T-helper 17 cell (primary cell): ENCODE measurements at regions not wholly inside any gene's neighbourhood (a gene's known extent, or its start where the extent isn't known, plus 50 kb on each side); places are given as distances from the start of the nearest gene placed in this dataset.

Source experiments
- ATAC-seq: fragments of 150-1000 bp; cut with Tn5 transposase; 2 replicates; pipeline ENCODE4 v1.10.0; 2021; ENCODE audit warnings: mild to moderate bottlenecking, moderate library complexity
- DNase-seq, 3 donors: peaks; one replicate each; pipeline versions ENCODE4 v3.0.0 to v3.0.0-alpha.2; 2020 to 2021
- H3K9me3 ChIP-seq: one replicate; pipeline ENCODE4 v1.7.0; 2013; ENCODE audit warnings: low read length, mild to moderate bottlenecking; ENCODE audit not compliant: control insufficient read depth, poor library complexity, severe bottlenecking
- H3K27ac Mint-ChIP-seq: one replicate; pipeline ENCODE4 v1.8.0; 2022; ENCODE audit warnings: mild to moderate bottlenecking, moderate library complexity, mixed read lengths
- H3K27me3 Mint-ChIP-seq: one replicate; pipeline ENCODE4 v1.8.0; 2022; ENCODE audit warnings: mixed read lengths
- H3K36me3 Mint-ChIP-seq: one replicate; pipeline ENCODE4 v1.8.0; 2022; ENCODE audit warnings: low read depth, mixed read lengths
- H3K4me1 Mint-ChIP-seq: one replicate; pipeline ENCODE4 v1.8.0; 2022; ENCODE audit warnings: mild to moderate bottlenecking, mixed read lengths
- H3K4me3 Mint-ChIP-seq: one replicate; pipeline ENCODE4 v1.8.0; 2022; ENCODE audit warnings: mild to moderate bottlenecking, moderate library complexity, mixed read lengths

GRCh38 chr14:53879022-53879686 lies 77.5 kb downstream of the BMP4 start:
- H3K27ac Mint-ChIP-seq, result no peak overlapping the region

GRCh38 chr14:53875324-53875897 lies 81.2 kb downstream of the BMP4 start:
- Mint-ChIP-seq H3K36me3 (no peaks in the 10 kb centered on the region), H3K4me1 (no peaks in the 10 kb centered on the region), H3K4me3 (no peak overlapping the region), H3K27me3 (peaks cover 6% of the 10 kb centered on the region), H3K27ac (no peak overlapping the region)
- no peak for ATAC-seq
- DNase-seq, result no peak
- H3K9me3 ChIP-seq, result no peaks in the 10 kb centered on the region

More at GRCh38 chr14:53879022-53879686, 77.5 kb downstream of the BMP4 start:
- Mint-ChIP-seq H3K4me3 (no peak overlapping the region), H3K4me1 (no peaks in the 10 kb centered on the region), H3K36me3 (no peaks in the 10 kb centered on the region), H3K27me3 (peaks cover 6% of the 10 kb centered on the region)
- no peaks in the 10 kb centered on the region for H3K9me3 ChIP-seq
- no peak for ATAC-seq
- DNase-seq, result no peak

GRCh38 chr14:53874704-53875103 lies 81.9 kb downstream of the BMP4 start:
- H3K9me3 ChIP-seq, result no peaks in the 10 kb centered on the region
- no peak overlapping the region for H3K4me3 Mint-ChIP-seq
- H3K27me3 Mint-ChIP-seq, result peaks cover 6% of the 10 kb centered on the region
- no peak for DNase-seq
- H3K36me3 Mint-ChIP-seq, result no peaks in the 10 kb centered on the region
- H3K4me1 Mint-ChIP-seq, result no peaks in the 10 kb centered on the region
- ATAC-seq, result no peak
- no peak overlapping the region for H3K27ac Mint-ChIP-seq

- H3K9me3 ChIP-seq, result no peaks in the 10 kb centered on the region
- no peaks in the 10 kb centered on the region for H3K36me3 Mint-ChIP-seq
- ATAC-seq, result no peak
- no peak for DNase-seq
- no peaks in the 10 kb centered on the region for H3K4me1 Mint-ChIP-seq
- no peak overlapping the region for H3K27ac Mint-ChIP-seq
- H3K27me3 Mint-ChIP-seq, result peaks cover 6% of the 10 kb centered on the region
- no peak overlapping the region for H3K4me3 Mint-ChIP-seq
Observed at GRCh38 chr14:53872681-53873089, 83.9 kb downstream of the BMP4 start.

- no peak for DNase-seq
- no peaks in the 10 kb centered on the region for H3K36me3 Mint-ChIP-seq
- H3K4me3 Mint-ChIP-seq, result no peak overlapping the region
- peaks cover 6% of the 10 kb centered on the region for H3K27me3 Mint-ChIP-seq
- no peaks in the 10 kb centered on the region for H3K9me3 ChIP-seq
- H3K27ac Mint-ChIP-seq, result no peak overlapping the region
- ATAC-seq, result no peak
- no peaks in the 10 kb centered on the region for H3K4me1 Mint-ChIP-seq
Observed at GRCh38 chr14:53871951-53872350, 84.7 kb downstream of the BMP4 start.

GRCh38 chr14:53871011-53871410 lies 85.6 kb downstream of the BMP4 start:
- Mint-ChIP-seq H3K27me3 (no peaks in the 10 kb centered on the region), H3K4me3 (no peak overlapping the region), H3K36me3 (peaks cover 2% of the 10 kb centered on the region), H3K4me1 (no peaks in the 10 kb centered on the region), H3K27ac (no peak overlapping the region)
- H3K9me3 ChIP-seq, result no peaks in the 10 kb centered on the region
- DNase-seq, result no peak
- ATAC-seq, result no peak

- peaks cover 2% of the 10 kb centered on the region for H3K36me3 Mint-ChIP-seq
- ATAC-seq, result no peak
Observed at GRCh38 chr14:53865711-53866110, 90.9 kb downstream of the BMP4 start.

GRCh38 chr14:53861781-53862180 lies 94.8 kb downstream of the BMP4 start:
- DNase-seq (no peak), ATAC-seq (no peak)
- Mint-ChIP-seq H3K36me3 (peaks cover 2% of the 10 kb centered on the region), H3K4me3 (no peak overlapping the region), H3K27me3 (peaks cover 12% of the 10 kb centered on the region), H3K27ac (no peak overlapping the region), H3K4me1 (no peaks in the 10 kb centered on the region)
- no peaks in the 10 kb centered on the region for H3K9me3 ChIP-seq

More at GRCh38 chr14:53865711-53866110, 90.9 kb downstream of the BMP4 start:
- Mint-ChIP-seq H3K27ac (no peak overlapping the region), H3K27me3 (peaks cover 8% of the 10 kb centered on the region), H3K4me3 (no peak overlapping the region), H3K4me1 (no peaks in the 10 kb centered on the region)
- no peak for DNase-seq
- no peaks in the 10 kb centered on the region for H3K9me3 ChIP-seq

GRCh38 chr14:53858345-53858684 lies 98.3 kb downstream of the BMP4 start:
- no peaks in the 10 kb centered on the region for H3K36me3 Mint-ChIP-seq
- H3K9me3 ChIP-seq, result no peaks in the 10 kb centered on the region
- ATAC-seq, result no peak
- no peak for DNase-seq
- H3K4me1 Mint-ChIP-seq, result no peaks in the 10 kb centered on the region
- no peak overlapping the region for H3K27ac Mint-ChIP-seq
- no peak overlapping the region for H3K4me3 Mint-ChIP-seq
- H3K27me3 Mint-ChIP-seq, result peaks cover 12% of the 10 kb centered on the region

- Mint-ChIP-seq H3K27me3 (peaks cover 10% of the 10 kb centered on the region), H3K4me3 (no peak overlapping the region), H3K4me1 (no peaks in the 10 kb centered on the region), H3K36me3 (no peaks in the 10 kb centered on the region), H3K27ac (no peak overlapping the region)
- no peak for DNase-seq
- H3K9me3 ChIP-seq, result no peaks in the 10 kb centered on the region
- no peak for ATAC-seq
Observed at GRCh38 chr14:53857625-53858344, 98.8 kb downstream of the BMP4 start.

GRCh38 chr14:53855574-53855973 lies 101.1 kb downstream of the BMP4 start:
- ATAC-seq, result no peak

GRCh38 chr14:53855127-53855526 lies 101.5 kb downstream of the BMP4 start:
- ATAC-seq (no peak), DNase-seq (no peak)
- H3K4me3 Mint-ChIP-seq, result no peak overlapping the region
- H3K27me3 Mint-ChIP-seq, result peaks cover 11% of the 10 kb centered on the region
- no peaks in the 10 kb centered on the region for H3K4me1 Mint-ChIP-seq
- no peaks in the 10 kb centered on the region for H3K9me3 ChIP-seq
- no peaks in the 10 kb centered on the region for H3K36me3 Mint-ChIP-seq
- H3K27ac Mint-ChIP-seq, result no peak overlapping the region

More at GRCh38 chr14:53855574-53855973, 101.1 kb downstream of the BMP4 start:
- Mint-ChIP-seq H3K27ac (no peak overlapping the region), H3K4me1 (no peaks in the 10 kb centered on the region), H3K36me3 (no peaks in the 10 kb centered on the region), H3K27me3 (peaks cover 11% of the 10 kb centered on the region), H3K4me3 (no peak overlapping the region)
- H3K9me3 ChIP-seq, result no peaks in the 10 kb centered on the region
- no peak for DNase-seq

GRCh38 chr14:53851394-53852090 lies 105.1 kb downstream of the BMP4 start:
- ATAC-seq, result no peak
- no peak for DNase-seq
- Mint-ChIP-seq H3K4me1 (no peaks in the 10 kb centered on the region), H3K27me3 (peaks cover 7% of the 10 kb centered on the region), H3K27ac (no peak overlapping the region), H3K36me3 (no peaks in the 10 kb centered on the region), H3K4me3 (no peak overlapping the region)
- H3K9me3 ChIP-seq, result no peaks in the 10 kb centered on the region
